OCI-LY3 (cell line): ENCODE measurements at regions not wholly inside any gene's neighbourhood (a gene's known extent, or its start where the extent isn't known, plus 50 kb on each side); places are given as distances from the start of the nearest gene placed in this dataset.

Experiments
- H2AFZ ChIP-seq: fragments of 200-600, 300-600 bp; shearing (Covaris generic); 2 replicates; pipeline ENCODE4 v1.6.0; 2014; ENCODE audit warnings: antibody characterized with exemption, low read depth, low read length
- H3K27ac ChIP-seq: fragments of 200-600, 300-600 bp; sonication (generic); 2 replicates; pipeline ENCODE4 v1.5.1; 2014; ENCODE audit warnings: mild to moderate bottlenecking, low read length, moderate library complexity, mixed read lengths
- H3K27me3 ChIP-seq: fragments of 200-600, 300-600 bp; sonication (generic); 2 replicates; pipeline ENCODE4 v1.6.1; 2014; ENCODE audit warnings: low read depth, low read length, mixed read lengths
- H3K36me3 ChIP-seq: fragments of 200-600, 300-600 bp; sonication (generic); replicated peaks from 2 replicates; pipeline ENCODE3; 2014; ENCODE audit warnings: low read depth, low read length, mixed read lengths
- H3K4me1 ChIP-seq: fragments of 300-600, 200-600 bp; sonication (generic); 2 replicates; pipeline ENCODE4 v1.6.1; 2014; ENCODE audit warnings: low read length, mixed read lengths
- H3K4me2 ChIP-seq: fragments of 200-600, 300-600 bp; sonication (generic); 2 replicates; pipeline ENCODE4 v1.6.1; 2014; ENCODE audit warnings: low read length, mixed read lengths
- H3K4me3 ChIP-seq: fragments of 300-600, 200-600 bp; sonication (generic); 2 replicates; pipeline ENCODE4 v1.5.1; 2014; ENCODE audit warnings: antibody characterized with exemption, mild to moderate bottlenecking, low read length, moderate library complexity
- H3K79me2 ChIP-seq: fragments of 300-600, 200-600 bp; shearing (Covaris generic); 2 replicates; pipeline ENCODE4 v1.6.1; 2014; ENCODE audit warnings: mild to moderate bottlenecking, low read length, mixed read lengths
- H3K9ac ChIP-seq: fragments of 300-600, 200-600 bp; shearing (Covaris generic); 2 replicates; pipeline ENCODE4 v1.6.0; 2014; ENCODE audit warnings: mild to moderate bottlenecking, low read length, moderate library complexity
- H3K9me3 ChIP-seq: fragments of 200-600, 300-600 bp; shearing (Covaris generic); 2 replicates; pipeline ENCODE4 v1.6.1; 2014; ENCODE audit warnings: low read length, mixed read lengths; ENCODE audit not compliant: insufficient read depth
- H4K20me1 ChIP-seq: fragments of 200-600, 300-600 bp; sonication (generic); 2 replicates; pipeline ENCODE4 v1.6.1; 2016; ENCODE audit warnings: low read length, mixed read lengths; ENCODE audit not compliant: insufficient read depth
- CTCF ChIP-seq: fragments of 200-600, 300-600 bp; sonication (generic); IDR thresholded peaks from 2 replicates; pipeline ENCODE4 v1.5.1; 2014; ENCODE audit warnings: antibody characterized with exemption, low read length, low read depth
- EZH2phosphoT487 ChIP-seq: fragments of 200-600 bp; shearing (Covaris generic); IDR thresholded peaks from 2 replicates; pipeline ENCODE4 v1.6.1; 2018; ENCODE audit warnings: antibody characterized with exemption, mixed run types, low read depth

DNA sequence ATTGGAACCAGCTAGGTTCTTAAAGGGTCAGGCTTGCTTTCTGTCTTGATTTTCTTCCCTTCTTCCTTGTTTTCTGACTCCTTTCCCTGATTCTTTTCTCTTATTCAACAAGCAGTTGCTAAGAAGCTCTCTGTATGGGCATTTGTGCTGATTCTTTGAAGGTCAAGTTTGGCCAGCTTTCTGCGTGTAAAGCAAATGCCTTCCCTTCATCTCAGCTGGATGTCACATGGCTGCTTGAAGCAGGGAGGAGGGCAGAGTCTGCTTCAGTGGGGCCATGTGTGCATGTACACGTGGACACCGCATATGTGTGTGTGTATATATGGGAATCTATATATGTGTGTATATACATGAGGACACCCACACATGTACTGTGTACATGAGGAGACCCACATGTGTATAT is 139.9 kb upstream of the ATP6AP2 start:
- H2AFZ ChIP-seq = no peak overlapping the region
- TF ChIP-seq CTCF (no peak), EZH2phosphoT487 (no peak)
- no peaks in the 10 kb centered on the region for H3K27me3 ChIP-seq
- H3K36me3 ChIP-seq = no peaks in the 10 kb centered on the region
- no peak overlapping the region for H3K4me2 ChIP-seq
- no peaks in the 10 kb centered on the region for H3K79me2 ChIP-seq
- no peaks in the 10 kb centered on the region for H3K9me3 ChIP-seq
- H3K9ac ChIP-seq = no peak overlapping the region
- H3K4me1 ChIP-seq = no peaks in the 10 kb centered on the region
- no peak overlapping the region for H3K4me3 ChIP-seq
- H4K20me1 ChIP-seq = no peaks in the 10 kb centered on the region
- no peak overlapping the region for H3K27ac ChIP-seq

DNA sequence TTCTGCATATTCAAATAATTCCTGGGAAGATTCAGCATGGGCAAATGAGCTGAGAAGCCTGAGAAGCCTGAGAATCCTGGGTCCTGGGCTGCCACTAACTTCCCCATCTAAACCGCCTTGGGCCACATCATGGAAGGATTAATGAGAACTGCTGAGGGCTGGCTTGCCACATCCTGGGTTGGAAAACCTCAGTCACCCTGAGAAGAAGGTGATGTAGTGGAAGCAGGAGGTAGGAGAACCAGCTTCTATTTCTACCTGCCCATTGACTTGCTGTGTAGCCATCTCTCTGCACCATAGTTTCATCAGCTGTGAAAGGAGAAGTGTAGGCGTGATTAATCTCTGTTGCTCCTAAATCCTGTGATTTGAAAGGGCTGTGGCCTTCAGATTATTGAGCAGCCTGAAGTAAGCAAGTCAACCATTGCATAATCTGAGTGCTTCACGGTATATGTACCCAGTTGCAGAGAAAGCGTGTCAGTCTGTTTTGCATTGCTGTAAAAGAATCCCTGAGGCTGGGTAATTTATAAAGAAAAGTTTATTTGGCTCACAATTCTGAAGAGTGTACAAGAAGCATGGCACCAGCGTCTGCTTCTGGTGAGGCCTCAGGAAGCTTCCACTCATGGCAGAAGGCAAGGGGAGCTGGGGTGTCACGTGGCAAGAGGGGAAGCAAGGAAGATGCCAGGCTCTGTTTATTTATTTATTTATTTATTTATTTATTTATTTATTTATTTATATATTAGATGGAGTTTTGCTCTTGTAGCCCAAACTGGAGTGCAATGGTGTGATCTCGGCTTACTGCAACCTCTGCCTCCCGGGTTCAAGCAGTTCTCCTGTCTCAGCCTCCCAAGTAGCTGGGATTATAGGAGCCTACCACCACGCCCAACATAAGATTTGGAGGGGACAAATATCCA is 140.9 kb upstream of the ATP6AP2 start:
- TF ChIP-seq CTCF = no peak
- TF ChIP-seq EZH2phosphoT487 = no peak
- no peak overlapping the region for H3K4me3 ChIP-seq
- no peaks in the 10 kb centered on the region for H3K79me2 ChIP-seq
- no peaks in the 10 kb centered on the region for H3K36me3 ChIP-seq
- H3K4me1 ChIP-seq = no peaks in the 10 kb centered on the region
- no peak overlapping the region for H3K4me2 ChIP-seq
- H2AFZ ChIP-seq = no peak overlapping the region
- no peaks in the 10 kb centered on the region for H4K20me1 ChIP-seq
- H3K27me3 ChIP-seq = no peaks in the 10 kb centered on the region
- no peaks in the 10 kb centered on the region for H3K9me3 ChIP-seq
- H3K27ac ChIP-seq = no peak overlapping the region
- H3K9ac ChIP-seq = no peak overlapping the region

GRCh38 chrX:40437348-40437747 is 143.4 kb upstream of the ATP6AP2 start:
- Histone ChIP-seq H3K9ac (no peak overlapping the region), H2AFZ (no peak overlapping the region), H3K4me1 (no peaks in the 10 kb centered on the region), H3K36me3 (no peaks in the 10 kb centered on the region), H3K27me3 (no peaks in the 10 kb centered on the region), H3K4me3 (no peak overlapping the region), H3K79me2 (no peaks in the 10 kb centered on the region), H3K27ac (no peak overlapping the region), H3K4me2 (no peak overlapping the region), H3K9me3 (no peaks in the 10 kb centered on the region), H4K20me1 (no peaks in the 10 kb centered on the region)
- TF ChIP-seq CTCF = no peak
- no peak for TF ChIP-seq EZH2phosphoT487

DNA sequence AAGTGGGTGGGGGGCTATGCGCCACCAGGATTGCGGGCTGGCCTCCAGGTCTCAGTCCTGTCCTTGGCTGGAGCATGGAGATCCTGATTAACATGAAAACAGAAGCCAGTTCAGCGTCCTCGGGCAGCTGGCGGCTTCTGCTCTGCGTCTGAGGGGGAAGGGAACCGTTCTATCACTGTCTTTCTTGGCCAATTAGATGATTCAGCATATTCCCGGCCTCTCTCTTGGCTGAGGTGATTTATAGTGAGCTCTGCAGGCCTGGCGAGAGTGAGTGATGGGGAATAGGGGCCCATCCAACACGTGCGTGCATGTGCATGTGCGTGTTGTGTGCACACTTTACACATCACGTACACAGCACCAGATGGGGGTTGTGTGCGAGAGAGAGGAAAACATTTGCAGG is 145.8 kb upstream of the ATP6AP2 start:
- no peak for TF ChIP-seq CTCF
- no peak for TF ChIP-seq EZH2phosphoT487
- H3K4me1 ChIP-seq = no peaks in the 10 kb centered on the region
- H3K27ac ChIP-seq = no peak overlapping the region
- H3K4me3 ChIP-seq = no peak overlapping the region
- H3K27me3 ChIP-seq = no peaks in the 10 kb centered on the region
- no peaks in the 10 kb centered on the region for H3K9me3 ChIP-seq
- H3K36me3 ChIP-seq = no peaks in the 10 kb centered on the region
- H3K79me2 ChIP-seq = no peaks in the 10 kb centered on the region
- no peaks in the 10 kb centered on the region for H4K20me1 ChIP-seq
- no peak overlapping the region for H3K4me2 ChIP-seq
- H3K9ac ChIP-seq = no peak overlapping the region
- H2AFZ ChIP-seq = no peak overlapping the region
